ENCODE measurements at regions not wholly inside any gene's neighbourhood (a gene's known extent, or its start where the extent isn't known, plus 50 kb on each side); places are given as distances from the start of the nearest gene placed in this dataset.

DNA sequence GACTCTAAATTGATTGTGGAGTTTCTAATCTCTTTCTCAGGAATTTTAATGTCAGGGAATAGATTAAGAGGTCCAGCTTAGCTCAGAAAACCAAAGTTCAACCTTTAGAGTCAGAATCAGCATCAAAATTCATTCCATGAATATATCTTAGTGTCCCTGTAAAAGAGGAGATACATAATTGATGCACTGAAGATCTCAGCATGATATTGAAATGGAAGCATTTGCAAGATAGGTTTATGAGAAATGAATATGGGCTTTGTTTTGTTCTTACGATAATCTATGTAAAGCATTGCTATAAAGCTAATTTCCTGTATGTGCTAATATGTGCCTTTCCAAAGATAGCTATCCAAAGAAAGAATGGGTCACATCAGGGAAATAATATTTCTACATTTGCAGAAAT is 404.5 kb upstream of the HSF2 start:
- no peaks in the 10 kb centered on the region for H3K27me3 ChIP-seq
- TF ChIP-seq, protein P1, sequence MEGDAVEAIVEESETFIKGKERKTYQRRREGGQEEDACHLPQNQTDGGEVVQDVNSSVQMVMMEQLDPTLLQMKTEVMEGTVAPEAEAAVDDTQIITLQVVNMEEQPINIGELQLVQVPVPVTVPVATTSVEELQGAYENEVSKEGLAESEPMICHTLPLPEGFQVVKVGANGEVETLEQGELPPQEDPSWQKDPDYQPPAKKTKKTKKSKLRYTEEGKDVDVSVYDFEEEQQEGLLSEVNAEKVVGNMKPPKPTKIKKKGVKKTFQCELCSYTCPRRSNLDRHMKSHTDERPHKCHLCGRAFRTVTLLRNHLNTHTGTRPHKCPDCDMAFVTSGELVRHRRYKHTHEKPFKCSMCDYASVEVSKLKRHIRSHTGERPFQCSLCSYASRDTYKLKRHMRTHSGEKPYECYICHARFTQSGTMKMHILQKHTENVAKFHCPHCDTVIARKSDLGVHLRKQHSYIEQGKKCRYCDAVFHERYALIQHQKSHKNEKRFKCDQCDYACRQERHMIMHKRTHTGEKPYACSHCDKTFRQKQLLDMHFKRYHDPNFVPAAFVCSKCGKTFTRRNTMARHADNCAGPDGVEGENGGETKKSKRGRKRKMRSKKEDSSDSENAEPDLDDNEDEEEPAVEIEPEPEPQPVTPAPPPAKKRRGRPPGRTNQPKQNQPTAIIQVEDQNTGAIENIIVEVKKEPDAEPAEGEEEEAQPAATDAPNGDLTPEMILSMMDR (IDR thresholded peaks at IDR 0.05), result no peak
- no peak for DNase-seq (ENCODE audit: low spot score in 2 of 2)
- no peaks in the 10 kb centered on the region for H3K36me3 ChIP-seq
- H3K27ac ChIP-seq, result no peak overlapping the region
- no peaks in the 10 kb centered on the region for H3K4me1 ChIP-seq
- 40 to 63% methylated on average over 1 of the region's 1 CpG for WGBS, 2 donors
- H3K4me3 ChIP-seq, result no peak overlapping the region
- peaks cover 0 to 6% (median 0%) of the 10 kb centered on the region in 4 donors for H3K9me3 ChIP-seq

DNA sequence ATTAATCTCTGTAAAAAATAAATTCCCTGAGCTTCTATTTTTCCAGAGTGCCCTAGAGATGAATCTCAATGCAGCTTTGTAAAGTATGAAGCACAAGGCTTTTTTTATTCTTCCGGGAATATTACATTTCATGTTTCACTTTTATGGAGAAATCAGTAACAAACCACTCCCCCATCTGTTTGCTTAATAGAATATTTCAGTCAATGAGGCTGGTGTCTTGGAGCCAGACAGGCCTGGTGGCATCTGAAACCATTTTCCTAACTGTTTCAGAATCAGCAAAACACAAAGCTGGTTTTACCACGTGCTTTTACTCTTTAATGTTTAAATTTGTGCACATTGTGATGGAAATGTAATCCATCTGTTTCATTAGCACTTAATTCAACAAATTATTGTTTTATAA is 400.8 kb upstream of the HSF2 start:
- WGBS, 2 donors, result 19 to 31% methylated on average over 2 of the region's 2 CpGs
- H3K4me1 ChIP-seq, result no peaks in the 10 kb centered on the region
- no peaks in the 10 kb centered on the region for H3K36me3 ChIP-seq
- TF ChIP-seq POLR2A (IDR thresholded peaks at IDR 0.05) (no peak), EP300 (IDR thresholded peaks at IDR 0.05) (no peak)
- TF ChIP-seq, protein P1 (IDR thresholded peaks at IDR 0.05), result no peak
- peak overlapping the region in 2 of 4 donors; percentile 2 to 33 for H3K27ac ChIP-seq
- no peak for DNase-seq (ENCODE audit: low spot score in 2 of 2)
- peaks cover 0 to 2% (median 0%) of the 10 kb centered on the region in 4 donors for H3K9me3 ChIP-seq
- H3K27me3 ChIP-seq, result no peaks in the 10 kb centered on the region
- no peak overlapping the region for H3K4me3 ChIP-seq

DNA sequence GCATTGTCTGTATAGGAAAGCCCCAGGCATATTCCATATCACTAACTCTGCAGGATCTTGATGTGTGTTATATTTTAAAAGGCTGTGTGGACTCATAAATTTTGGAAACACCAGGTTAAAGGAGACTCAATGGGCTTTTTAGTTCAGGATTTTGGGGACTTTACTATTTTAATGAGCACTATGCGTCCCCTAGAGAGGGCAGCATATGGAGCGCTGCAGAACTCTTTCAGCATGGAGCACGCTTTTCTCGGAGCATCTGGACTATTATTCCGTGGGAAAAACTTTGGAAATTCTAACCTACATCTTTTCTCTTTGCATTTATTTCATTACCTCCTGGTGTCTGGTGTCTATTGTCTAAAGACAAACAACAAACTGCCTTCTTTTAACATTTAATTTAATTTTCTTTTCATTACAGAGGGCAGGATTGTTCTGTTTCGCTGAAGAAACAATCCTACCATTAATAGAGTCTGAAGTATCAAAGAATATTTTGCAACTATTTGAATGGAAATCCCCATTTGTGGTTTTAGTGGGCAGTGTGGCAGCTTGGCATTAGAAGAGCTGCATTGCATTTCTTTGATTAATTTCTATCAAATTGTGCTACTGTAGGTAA is 399.9 kb upstream of the HSF2 start:
- H3K36me3 ChIP-seq, result no peaks in the 10 kb centered on the region
- TF ChIP-seq EP300 (IDR thresholded peaks at IDR 0.05) (no peak), POLR2A (IDR thresholded peaks at IDR 0.05) (no peak)
- TF ChIP-seq, protein P1 (IDR thresholded peaks at IDR 0.05), result no peak
- H3K9me3 ChIP-seq, result no peaks in the 10 kb centered on the region
- no peak for DNase-seq (ENCODE audit: low spot score in 2 of 2)
- 48 to 57% methylated on average over 6 of the region's 6 CpGs for WGBS, 2 donors
- H3K27me3 ChIP-seq, result no peaks in the 10 kb centered on the region
- H3K27ac ChIP-seq, result no peak overlapping the region
- H3K4me1 ChIP-seq, result no peaks in the 10 kb centered on the region
- no peak overlapping the region for H3K4me3 ChIP-seq

DNA sequence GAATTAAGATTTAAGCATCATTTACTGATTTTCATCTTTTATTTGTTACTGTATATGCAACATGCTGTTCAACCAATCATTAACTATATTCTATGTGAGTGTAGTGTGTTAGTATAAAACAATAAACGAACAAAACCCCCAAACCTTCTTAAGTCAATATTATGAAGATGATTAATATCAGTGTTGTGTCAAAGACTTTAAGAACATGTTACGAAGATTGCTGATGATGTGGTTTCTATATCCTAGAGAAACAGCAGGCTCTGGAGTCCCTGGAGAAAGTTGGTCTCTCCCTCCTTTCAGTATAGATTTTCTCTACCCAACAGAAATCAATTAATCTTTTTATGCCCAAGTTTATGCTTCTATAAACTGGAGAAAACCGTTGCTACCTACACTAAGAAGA is 393.8 kb upstream of the HSF2 start:
- no peak for TF ChIP-seq POLR2A (IDR thresholded peaks at IDR 0.05)
- TF ChIP-seq, protein P1 (IDR thresholded peaks at IDR 0.05), result no peak
- TF ChIP-seq EP300 (IDR thresholded peaks at IDR 0.05), result no peak
- no peak overlapping the region for H3K27ac ChIP-seq
- H3K4me3 ChIP-seq, result no peak overlapping the region
- no peaks in the 10 kb centered on the region for H3K27me3 ChIP-seq
- no peaks in the 10 kb centered on the region for H3K9me3 ChIP-seq
- DNase-seq (ENCODE audit: low spot score in 2 of 2), result no peak
- H3K4me1 ChIP-seq, result peaks cover 0 to 7% (median 0%) of the 10 kb centered on the region in 4 donors
- no peaks in the 10 kb centered on the region for H3K36me3 ChIP-seq
- 73 to 76% methylated on average over 3 of the region's 3 CpGs for WGBS, 2 donors

DNA sequence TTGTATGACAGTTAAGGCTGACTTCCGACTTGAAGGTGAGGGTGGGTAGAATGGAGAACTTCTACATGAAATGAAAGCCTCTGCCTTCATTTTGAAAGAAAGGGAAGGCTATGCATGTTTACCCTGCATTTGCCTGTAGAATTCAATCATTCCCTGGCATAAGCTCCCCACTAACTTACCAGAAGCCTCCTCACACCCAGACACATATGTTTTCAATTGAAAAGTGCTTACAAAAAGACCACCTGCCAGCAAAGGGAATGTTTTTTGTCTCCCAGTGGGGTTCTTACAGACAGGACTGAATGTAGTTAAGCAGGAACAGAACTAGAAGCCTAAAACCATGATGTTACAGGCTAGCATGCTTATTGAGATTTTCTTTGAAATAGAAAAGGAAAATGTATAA is 392.1 kb upstream of the HSF2 start:
- Histone ChIP-seq H3K4me3 (no peak overlapping the region), H3K9me3 (no peaks in the 10 kb centered on the region), H3K36me3 (no peaks in the 10 kb centered on the region), H3K27me3 (no peaks in the 10 kb centered on the region), H3K4me1 (peaks cover 0 to 7% (median 0%) of the 10 kb centered on the region in 4 donors), H3K27ac (no peak overlapping the region)
- DNase-seq (ENCODE audit: low spot score in 2 of 2), result no peak
- TF ChIP-seq EP300 (IDR thresholded peaks at IDR 0.05), result no peak
- 43 to 48% methylated on average over 1 of the region's 1 CpG for WGBS, 2 donors

Measured in tibial nerve (tissue), 4 donors.